ENCODE measurements at regions not wholly inside any gene's neighbourhood (a gene's known extent, or its start where the extent isn't known, plus 50 kb on each side); places are given as distances from the start of the nearest gene placed in this dataset.

DNA sequence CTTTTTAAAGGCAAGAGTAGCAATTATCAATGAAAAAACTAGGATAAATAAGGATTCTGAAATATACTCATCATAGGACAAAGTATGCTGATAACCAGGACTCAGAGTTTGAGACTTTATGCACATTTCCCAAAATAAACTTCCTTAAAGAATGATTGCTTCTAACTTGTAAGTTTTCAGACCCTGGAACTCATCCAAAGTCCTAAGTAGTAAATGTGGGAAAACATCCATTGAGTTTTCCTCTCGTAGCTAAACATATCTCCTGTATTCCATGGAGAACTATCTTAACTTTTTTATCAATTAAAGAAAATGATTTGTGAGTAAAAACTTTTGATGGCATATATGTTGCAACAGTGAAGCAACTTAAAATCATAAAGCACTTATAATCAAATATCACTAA lies 285.2 kb upstream of the KLF6 start:
- Histone ChIP-seq H3K36me3 (no peaks in the 10 kb centered on the region), H3K4me3 (no peak overlapping the region), H3K27me3 (no peaks in the 10 kb centered on the region), H3K4me1 (peaks cover 0 to 50% of the 10 kb centered on the region in 2 donors), H3K27ac (peak overlapping the region in 1 of 2 donors; percentile 33), H3K9me3 (no peaks in the 10 kb centered on the region)
- TF ChIP-seq, protein P1, sequence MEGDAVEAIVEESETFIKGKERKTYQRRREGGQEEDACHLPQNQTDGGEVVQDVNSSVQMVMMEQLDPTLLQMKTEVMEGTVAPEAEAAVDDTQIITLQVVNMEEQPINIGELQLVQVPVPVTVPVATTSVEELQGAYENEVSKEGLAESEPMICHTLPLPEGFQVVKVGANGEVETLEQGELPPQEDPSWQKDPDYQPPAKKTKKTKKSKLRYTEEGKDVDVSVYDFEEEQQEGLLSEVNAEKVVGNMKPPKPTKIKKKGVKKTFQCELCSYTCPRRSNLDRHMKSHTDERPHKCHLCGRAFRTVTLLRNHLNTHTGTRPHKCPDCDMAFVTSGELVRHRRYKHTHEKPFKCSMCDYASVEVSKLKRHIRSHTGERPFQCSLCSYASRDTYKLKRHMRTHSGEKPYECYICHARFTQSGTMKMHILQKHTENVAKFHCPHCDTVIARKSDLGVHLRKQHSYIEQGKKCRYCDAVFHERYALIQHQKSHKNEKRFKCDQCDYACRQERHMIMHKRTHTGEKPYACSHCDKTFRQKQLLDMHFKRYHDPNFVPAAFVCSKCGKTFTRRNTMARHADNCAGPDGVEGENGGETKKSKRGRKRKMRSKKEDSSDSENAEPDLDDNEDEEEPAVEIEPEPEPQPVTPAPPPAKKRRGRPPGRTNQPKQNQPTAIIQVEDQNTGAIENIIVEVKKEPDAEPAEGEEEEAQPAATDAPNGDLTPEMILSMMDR (IDR thresholded peaks at IDR 0.05) = no peak
- no peak for DNase-seq (ENCODE audit: low spot score)

DNA sequence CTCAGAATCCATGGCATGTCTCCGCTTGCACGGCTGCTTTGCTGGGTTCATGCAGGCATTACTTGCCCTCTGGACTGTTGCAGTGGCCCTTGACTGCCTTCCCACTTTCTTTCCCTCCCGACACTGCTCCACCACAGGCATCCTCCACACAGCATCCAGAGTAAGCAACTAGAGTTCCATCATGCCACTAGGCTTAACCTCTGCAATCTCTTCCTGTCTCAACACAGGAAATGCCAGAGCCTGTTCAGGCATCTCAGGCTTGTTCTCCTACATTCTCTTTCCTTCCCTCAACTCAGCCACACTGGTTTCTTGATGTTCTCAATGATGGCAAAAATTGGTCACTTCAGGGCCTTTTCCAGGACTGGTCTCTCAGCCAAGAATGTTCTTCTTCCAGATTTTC lies 284.5 kb upstream of the KLF6 start:
- Histone ChIP-seq H3K36me3 (no peaks in the 10 kb centered on the region), H3K4me3 (no peak overlapping the region), H3K9me3 (no peaks in the 10 kb centered on the region), H3K4me1 (peaks cover 0 to 43% of the 10 kb centered on the region in 2 donors), H3K27ac (peak overlapping the region; percentile 29 to 33), H3K27me3 (no peaks in the 10 kb centered on the region)
- DNase-seq (ENCODE audit: low spot score) = no peak
- TF ChIP-seq, protein P1 (IDR thresholded peaks at IDR 0.05) = no peak

DNA sequence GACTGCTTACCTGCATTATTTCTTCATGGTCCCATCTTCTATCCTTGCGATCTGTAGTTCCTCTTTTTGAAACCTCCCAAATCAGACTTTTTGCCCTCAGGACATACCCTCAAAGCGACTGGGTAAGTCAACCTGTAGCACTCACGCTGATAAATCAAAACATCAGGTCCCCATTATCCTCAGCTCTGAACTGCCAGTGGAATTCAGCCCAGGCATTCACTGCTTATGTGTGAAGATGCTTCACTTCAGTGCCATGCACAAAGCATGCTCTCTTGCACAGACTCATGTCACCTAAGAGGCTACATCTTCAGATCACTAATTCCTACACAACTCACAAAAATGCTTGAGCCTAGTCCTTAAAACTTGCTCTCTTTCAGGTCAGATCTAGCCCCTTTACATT lies 283.6 kb upstream of the KLF6 start:
- TF ChIP-seq, protein P1 (IDR thresholded peaks at IDR 0.05) = no peak
- H3K4me1 ChIP-seq = peaks cover 0 to 34% of the 10 kb centered on the region in 2 donors
- DNase-seq (ENCODE audit: low spot score) = no peak
- H3K9me3 ChIP-seq = no peaks in the 10 kb centered on the region
- no peak overlapping the region for H3K4me3 ChIP-seq
- no peaks in the 10 kb centered on the region for H3K27me3 ChIP-seq
- H3K27ac ChIP-seq = no peak overlapping the region
- no peaks in the 10 kb centered on the region for H3K36me3 ChIP-seq

DNA sequence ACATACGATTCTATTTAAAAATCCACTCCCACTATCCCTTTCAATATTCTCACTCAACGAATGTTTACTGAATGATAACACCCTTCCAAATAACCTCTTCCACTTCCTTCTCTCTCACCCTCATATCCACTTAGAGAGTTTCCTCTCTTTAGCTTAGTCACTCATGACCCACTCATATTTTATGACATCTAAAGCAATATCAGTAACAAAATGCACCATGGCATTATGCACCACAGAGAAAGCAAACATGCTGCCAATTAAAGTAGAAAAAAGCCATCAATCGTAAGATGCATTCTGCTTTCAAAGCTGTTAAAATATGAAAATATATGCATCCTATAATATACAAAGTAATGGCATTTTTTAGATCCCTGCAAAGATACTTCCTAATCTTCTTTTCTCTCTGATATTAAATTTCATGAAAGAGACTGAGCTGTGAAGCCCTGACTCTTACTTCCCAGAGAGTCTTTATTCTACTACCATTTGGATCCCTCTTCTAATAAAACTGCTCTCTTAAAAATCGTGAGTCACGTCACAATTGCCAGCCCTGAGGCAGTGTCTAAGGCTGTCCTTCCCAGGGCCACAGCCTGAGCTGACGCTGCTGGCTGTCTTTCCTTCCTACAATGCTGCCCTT lies 283.0 kb upstream of the KLF6 start:
- Histone ChIP-seq H3K36me3 (no peaks in the 10 kb centered on the region), H3K4me1 (peaks cover 0 to 33% of the 10 kb centered on the region in 2 donors), H3K9me3 (no peaks in the 10 kb centered on the region), H3K27me3 (no peaks in the 10 kb centered on the region), H3K4me3 (no peak overlapping the region), H3K27ac (peak overlapping the region; percentile 10 to 50)
- no peak for DNase-seq (ENCODE audit: low spot score)
- TF ChIP-seq, protein P1 (IDR thresholded peaks at IDR 0.05) = no peak

DNA sequence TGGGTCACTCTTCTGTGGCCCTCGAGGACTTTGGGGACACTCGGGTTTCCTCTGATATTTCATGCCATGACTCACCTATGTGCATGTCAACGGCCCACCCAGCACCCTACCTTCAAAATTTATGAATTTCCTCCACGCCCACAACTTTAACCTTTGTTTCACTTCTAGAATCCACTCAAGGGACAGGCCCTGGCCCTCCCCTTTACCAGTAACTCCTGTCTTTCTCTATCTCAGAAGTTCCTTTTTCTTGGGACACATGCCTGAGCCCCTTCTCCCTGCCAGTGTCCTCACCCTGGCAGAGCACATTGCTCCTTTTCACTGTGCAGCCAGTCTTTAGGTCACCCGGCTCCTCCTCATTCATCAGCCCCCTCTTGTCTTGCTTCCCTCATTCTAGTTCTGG lies 282.5 kb upstream of the KLF6 start:
- peaks cover 0 to 35% of the 10 kb centered on the region in 2 donors for H3K4me1 ChIP-seq
- no peak overlapping the region for H3K4me3 ChIP-seq
- no peaks in the 10 kb centered on the region for H3K36me3 ChIP-seq
- H3K9me3 ChIP-seq = no peaks in the 10 kb centered on the region
- peak overlapping the region; percentile 10 to 50 for H3K27ac ChIP-seq
- TF ChIP-seq, protein P1 (IDR thresholded peaks at IDR 0.05) = no peak
- H3K27me3 ChIP-seq = no peaks in the 10 kb centered on the region
- DNase-seq (ENCODE audit: low spot score) = no peak

All from right atrium auricular region (tissue), 2 donors.